Tibial nerve (tissue), 4 donors: ENCODE measurements at regions not wholly inside any gene's neighbourhood (a gene's known extent, or its start where the extent isn't known, plus 50 kb on each side); places are given as distances from the start of the nearest gene placed in this dataset.

Experiments
- CTCF ChIP-seq, 5 experiments: fragments of 200-600 bp in 3 of 5; fragments of 450-650 bp in 2 of 5; sonication (generic) in 3 of 5; IDR thresholded peaks; one replicate each; pipeline ENCODE4 v1.5.1; 2016 to 2019; ENCODE audit warnings: antibody characterized with exemption in 5 of 5, mild to moderate bottlenecking in 3 of 5, moderate library complexity in 2 of 5
- EP300 ChIP-seq, 2 donors: sonication (generic); formaldehyde crosslinking; IDR thresholded peaks; one replicate each; pipeline ENCODE4 v1.6.1; 2017; ENCODE audit warnings: antibody characterized with exemption in 2 of 2, mild to moderate bottlenecking in 1 of 2

GRCh38 chr15:45827766-45828165, 192.9 kb downstream of the SQOR start:
- TF ChIP-seq CTCF (IDR thresholded peaks at IDR 0.05) (no peak), EP300 (IDR thresholded peaks at IDR 0.05) (no peak)
